LNCAP (cell line): ENCODE measurements at regions not wholly inside any gene's neighbourhood (a gene's known extent, or its start where the extent isn't known, plus 50 kb on each side); places are given as distances from the start of the nearest gene placed in this dataset.

ENCODE experiments used
- TF ChIP-seq, protein P1 (sequence below): fragments of 450-650 bp; IDR thresholded peaks from 2 replicates; pipeline ENCODE4 v1.5.1; 2017; ENCODE audit warnings: mild to moderate bottlenecking

DNA sequence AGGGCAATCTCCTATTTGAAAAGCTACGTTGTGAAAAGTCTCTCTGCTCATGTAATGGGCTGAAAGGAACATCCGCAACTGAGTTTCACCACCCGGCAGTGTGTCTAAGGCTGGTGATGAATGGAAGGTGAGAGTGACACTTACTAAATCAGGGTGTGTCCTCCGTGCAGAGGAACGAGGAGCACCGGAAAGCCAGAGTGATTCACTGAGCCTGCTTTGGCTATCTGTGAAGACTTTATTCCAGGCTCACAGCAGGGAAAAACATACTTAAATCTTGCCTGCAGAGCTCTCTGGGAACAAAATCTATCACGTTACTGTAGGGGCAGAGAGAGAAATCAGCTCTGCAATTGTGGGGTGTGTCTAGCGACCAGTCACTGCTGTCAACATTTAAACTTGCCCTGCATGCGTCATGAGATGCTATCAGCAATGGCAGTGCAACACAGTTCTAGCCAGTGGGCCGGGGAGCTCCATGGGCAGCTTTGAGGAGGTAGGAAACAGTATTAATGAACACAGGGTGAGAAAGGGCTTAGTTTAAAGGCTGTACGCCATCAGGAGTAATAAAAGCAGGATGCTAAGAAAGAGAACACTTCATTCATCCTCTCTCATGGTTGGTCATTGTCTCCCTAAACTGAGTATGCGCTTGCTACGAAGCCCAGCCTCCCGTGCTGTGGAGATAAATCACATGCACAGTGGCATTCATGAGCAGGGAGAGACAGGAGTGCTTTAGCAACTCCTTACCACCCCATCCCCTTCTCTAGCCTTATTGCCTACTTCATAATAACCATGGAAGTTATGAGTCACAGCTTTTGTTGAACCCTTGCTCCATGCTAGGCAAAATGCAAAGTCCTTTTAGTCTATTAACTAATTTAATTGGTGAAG lies 542.7 kb upstream of the ADAMTS9 start:
- TF ChIP-seq, protein P1, sequence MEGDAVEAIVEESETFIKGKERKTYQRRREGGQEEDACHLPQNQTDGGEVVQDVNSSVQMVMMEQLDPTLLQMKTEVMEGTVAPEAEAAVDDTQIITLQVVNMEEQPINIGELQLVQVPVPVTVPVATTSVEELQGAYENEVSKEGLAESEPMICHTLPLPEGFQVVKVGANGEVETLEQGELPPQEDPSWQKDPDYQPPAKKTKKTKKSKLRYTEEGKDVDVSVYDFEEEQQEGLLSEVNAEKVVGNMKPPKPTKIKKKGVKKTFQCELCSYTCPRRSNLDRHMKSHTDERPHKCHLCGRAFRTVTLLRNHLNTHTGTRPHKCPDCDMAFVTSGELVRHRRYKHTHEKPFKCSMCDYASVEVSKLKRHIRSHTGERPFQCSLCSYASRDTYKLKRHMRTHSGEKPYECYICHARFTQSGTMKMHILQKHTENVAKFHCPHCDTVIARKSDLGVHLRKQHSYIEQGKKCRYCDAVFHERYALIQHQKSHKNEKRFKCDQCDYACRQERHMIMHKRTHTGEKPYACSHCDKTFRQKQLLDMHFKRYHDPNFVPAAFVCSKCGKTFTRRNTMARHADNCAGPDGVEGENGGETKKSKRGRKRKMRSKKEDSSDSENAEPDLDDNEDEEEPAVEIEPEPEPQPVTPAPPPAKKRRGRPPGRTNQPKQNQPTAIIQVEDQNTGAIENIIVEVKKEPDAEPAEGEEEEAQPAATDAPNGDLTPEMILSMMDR: no peak

DNA sequence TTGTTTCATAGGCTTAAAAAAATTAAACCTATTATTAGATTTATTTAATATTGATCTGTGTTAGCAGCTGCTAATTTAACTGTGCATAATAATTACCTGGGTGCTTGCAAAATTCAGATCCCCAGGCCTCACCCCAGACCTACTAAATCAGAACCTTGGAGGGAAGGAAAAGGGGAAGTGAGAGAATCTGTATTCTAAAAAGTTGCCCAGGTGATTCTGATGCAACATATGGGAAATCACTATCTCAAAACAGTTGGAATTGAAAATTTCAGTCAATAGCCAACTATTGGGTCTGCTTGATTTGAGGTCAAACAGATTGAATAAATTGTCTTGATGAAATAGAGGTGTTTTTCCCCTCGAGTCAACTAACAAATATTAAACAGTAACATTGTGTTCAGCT lies 538.5 kb upstream of the ADAMTS9 start:
- TF ChIP-seq, protein P1: no peak

DNA sequence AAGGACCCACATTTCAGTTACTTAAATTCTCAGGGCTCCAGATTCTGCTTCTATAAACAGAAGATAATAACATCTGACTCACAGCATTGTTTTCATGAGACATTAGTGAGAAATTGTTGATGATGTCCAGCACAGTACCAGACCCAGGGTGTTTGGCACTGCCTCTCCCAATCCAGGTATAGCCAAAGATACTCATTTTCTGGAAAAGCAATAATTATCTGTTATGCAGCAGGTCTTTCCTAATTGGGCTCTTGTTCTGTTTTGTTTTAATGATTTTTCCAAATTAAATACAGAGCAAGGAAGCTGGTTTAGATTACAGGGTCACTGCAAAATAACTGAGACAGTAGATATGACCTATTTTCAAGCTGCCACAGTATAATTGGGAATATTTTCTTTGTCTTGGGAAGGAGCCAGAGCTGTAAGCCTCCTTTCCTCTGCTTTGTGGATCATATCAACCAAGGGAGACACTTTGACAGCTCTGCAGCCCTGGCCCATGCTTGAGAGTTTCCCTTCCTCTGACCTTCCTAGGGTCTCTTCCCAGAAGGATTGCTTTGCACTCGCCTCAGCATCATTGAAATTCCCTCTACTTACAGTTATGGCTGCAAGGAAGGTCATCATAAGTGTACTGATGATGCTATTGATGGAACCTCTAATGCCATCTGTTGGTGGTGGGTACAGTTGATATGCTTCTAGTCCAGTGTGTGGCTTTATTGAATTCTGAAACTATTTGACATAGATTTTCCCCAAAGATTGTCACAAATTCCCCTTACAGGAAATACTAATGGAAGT lies 522.4 kb upstream of the ADAMTS9 start:
- TF ChIP-seq, protein P1: no peak

DNA sequence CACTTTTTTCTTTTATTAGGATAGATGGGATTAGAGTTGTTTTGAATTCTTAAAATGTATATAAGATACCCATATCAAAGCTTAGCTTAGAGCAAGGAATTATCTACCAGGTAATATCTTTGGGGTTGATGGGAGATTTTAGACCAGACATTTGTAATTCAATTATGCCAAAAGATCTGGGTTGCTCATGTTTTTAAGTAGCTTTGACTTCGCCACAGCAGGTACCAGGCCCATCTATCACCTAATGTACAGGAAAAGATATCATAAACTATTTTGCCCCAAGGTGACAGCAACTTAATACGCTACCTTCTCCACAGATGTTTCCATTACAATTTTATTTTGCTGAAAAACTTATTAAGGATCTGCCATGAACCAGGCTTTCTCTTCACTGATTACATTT lies 514.6 kb upstream of the ADAMTS9 start:
- TF ChIP-seq, protein P1: no peak

DNA sequence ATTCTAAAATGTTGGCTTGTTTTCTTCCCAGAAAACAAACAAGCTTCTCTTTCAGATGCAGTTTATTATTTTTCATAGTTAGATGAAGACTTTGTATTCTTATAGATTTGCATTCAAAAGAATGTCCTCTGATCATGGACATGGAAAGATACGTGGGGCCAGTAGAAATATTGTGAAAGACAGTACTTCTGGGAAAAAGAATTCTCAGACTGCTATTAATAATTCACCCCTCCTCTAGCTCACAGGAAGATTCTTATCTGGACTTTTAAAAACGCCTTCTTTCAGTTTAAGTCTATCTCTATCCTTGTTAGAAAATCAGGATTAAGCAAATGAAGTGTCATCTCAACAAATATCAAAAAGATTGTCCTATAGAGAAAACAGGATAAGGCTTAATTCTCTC lies 514.1 kb upstream of the ADAMTS9 start:
- TF ChIP-seq, protein P1: no peak

DNA sequence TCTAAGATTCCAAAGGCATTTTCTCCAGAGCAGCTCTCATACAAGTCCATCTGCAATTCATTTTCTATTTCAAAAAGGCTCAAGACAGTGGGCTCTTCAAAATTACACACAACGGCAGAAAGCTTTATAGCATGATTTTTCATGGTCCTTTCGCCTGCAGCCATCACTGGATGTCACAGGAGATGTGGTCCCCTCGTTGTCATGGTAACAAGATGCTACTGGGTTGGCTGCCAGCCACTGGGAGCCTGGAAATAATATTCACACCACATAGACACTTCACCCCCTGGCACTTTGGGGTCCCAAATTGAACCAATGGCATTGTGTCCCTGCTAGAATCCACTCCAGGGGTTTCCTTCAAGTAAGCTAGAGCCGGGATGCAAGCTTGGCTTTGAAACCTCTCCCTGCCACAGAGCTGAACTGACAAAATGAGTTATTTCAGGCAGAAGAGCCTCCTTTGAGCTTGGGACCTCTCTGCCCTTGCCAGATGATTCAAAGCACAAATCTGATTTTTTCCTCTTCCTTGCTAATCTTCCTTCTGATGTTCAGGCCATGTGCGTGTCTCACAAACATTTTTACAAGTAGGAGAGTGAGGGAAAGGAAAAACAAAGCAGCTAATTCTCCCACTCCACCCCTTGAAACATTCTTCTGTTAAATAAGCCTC lies 512.6 kb upstream of the ADAMTS9 start:
- TF ChIP-seq, protein P1: no peak

DNA sequence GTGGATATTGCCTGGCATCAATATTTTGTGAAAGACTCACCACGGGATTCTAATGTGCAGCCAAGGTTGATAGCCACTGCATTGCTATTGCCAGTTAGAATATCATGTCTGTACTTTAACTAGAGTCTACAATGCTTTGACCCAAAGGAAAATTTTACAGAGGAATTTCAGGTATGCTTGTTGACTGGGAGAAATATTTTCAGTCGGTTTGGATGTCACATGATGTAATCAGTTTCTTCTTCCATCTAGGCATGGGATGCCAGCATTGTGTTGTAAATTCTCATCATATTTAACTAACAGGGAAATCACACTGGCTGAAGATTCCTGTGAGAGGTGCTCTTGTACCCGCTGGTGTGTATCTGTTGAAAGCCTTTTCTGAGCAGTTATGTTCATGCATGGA lies 508.9 kb upstream of the ADAMTS9 start:
- TF ChIP-seq, protein P1: no peak
